ENCODE measurements at regions not wholly inside any gene's neighbourhood (a gene's known extent, or its start where the extent isn't known, plus 50 kb on each side); places are given as distances from the start of the nearest gene placed in this dataset.

- peaks cover 0 to 4% (median 0%) of the 10 kb centered on the region in 5 donors for H3K9me3 ChIP-seq (ENCODE audit: control insufficient read depth in 5 of 5, low read length in 5 of 5)
- H3K36me3 ChIP-seq (ENCODE audit: control insufficient read depth in 5 of 5, insufficient read depth in 5 of 5, low read length in 5 of 5): no peaks in the 10 kb centered on the region
- H3K9ac ChIP-seq (ENCODE audit: low read length in 5 of 5): no peak overlapping the region
- peaks cover 5 to 22% (median 15%) of the 10 kb centered on the region in 5 donors for H3K27me3 ChIP-seq (ENCODE audit: control insufficient read depth in 5 of 5, insufficient read depth in 4 of 5, low read length in 5 of 5)
- peaks cover 0 to 26% (median 0%) of the 10 kb centered on the region in 5 donors for H3K4me1 ChIP-seq (ENCODE audit: control insufficient read depth in 5 of 5, insufficient read depth in 5 of 5, low read length in 5 of 5)
- no peak overlapping the region for H3K4me3 ChIP-seq (ENCODE audit: low read depth in 1 of 5, low read length in 5 of 5)
- H3K27ac ChIP-seq (ENCODE audit: low read depth, low read length): no peak overlapping the region
These were observed 80.7 kb upstream of the CCDC167 start for GRCh38 chr6:37580176-37580955.

- Histone ChIP-seq H3K9ac (ENCODE audit: low read length in 5 of 5) (no peak overlapping the region), H3K27me3 (ENCODE audit: control insufficient read depth in 5 of 5, insufficient read depth in 4 of 5, low read length in 5 of 5) (peaks cover 5 to 15% (median 8%) of the 10 kb centered on the region in 5 donors), H3K27ac (ENCODE audit: low read depth, low read length) (no peak overlapping the region)
These were observed 79.9 kb upstream of the CCDC167 start for GRCh38 chr6:37579444-37580067.

GRCh38 chr6:37578104-37578503 lies 78.4 kb upstream of the CCDC167 start:
- no peak overlapping the region for H3K27ac ChIP-seq (ENCODE audit: low read depth, low read length)
- peaks cover 0 to 4% (median 0%) of the 10 kb centered on the region in 5 donors for H3K9me3 ChIP-seq (ENCODE audit: control insufficient read depth in 5 of 5, low read length in 5 of 5)
- no peaks in the 10 kb centered on the region for H3K36me3 ChIP-seq (ENCODE audit: control insufficient read depth in 5 of 5, insufficient read depth in 5 of 5, low read length in 5 of 5)
- H3K4me1 ChIP-seq (ENCODE audit: control insufficient read depth in 5 of 5, insufficient read depth in 5 of 5, low read length in 5 of 5): peaks cover 0 to 26% (median 0%) of the 10 kb centered on the region in 5 donors
- no peak overlapping the region for H3K4me3 ChIP-seq (ENCODE audit: low read depth in 1 of 5, low read length in 5 of 5)
- no peak overlapping the region for H3K9ac ChIP-seq (ENCODE audit: low read length in 5 of 5)
- H3K27me3 ChIP-seq (ENCODE audit: control insufficient read depth in 5 of 5, insufficient read depth in 4 of 5, low read length in 5 of 5): peaks cover 3 to 11% (median 7%) of the 10 kb centered on the region in 5 donors

More at GRCh38 chr6:37579444-37580067, 79.9 kb upstream of the CCDC167 start:
- Histone ChIP-seq H3K36me3 (ENCODE audit: control insufficient read depth in 5 of 5, insufficient read depth in 5 of 5, low read length in 5 of 5) (no peaks in the 10 kb centered on the region), H3K4me3 (ENCODE audit: low read depth in 1 of 5, low read length in 5 of 5) (no peak overlapping the region), H3K9me3 (ENCODE audit: control insufficient read depth in 5 of 5, low read length in 5 of 5) (peaks cover 0 to 4% (median 0%) of the 10 kb centered on the region in 5 donors), H3K4me1 (ENCODE audit: control insufficient read depth in 5 of 5, insufficient read depth in 5 of 5, low read length in 5 of 5) (peaks cover 0 to 26% (median 0%) of the 10 kb centered on the region in 5 donors)

GRCh38 chr6:37576336-37576737 lies 76.6 kb upstream of the CCDC167 start:
- Histone ChIP-seq H3K4me3 (ENCODE audit: low read depth in 1 of 5, low read length in 5 of 5) (no peak overlapping the region), H3K9ac (ENCODE audit: low read length in 5 of 5) (no peak overlapping the region), H3K36me3 (ENCODE audit: control insufficient read depth in 5 of 5, insufficient read depth in 5 of 5, low read length in 5 of 5) (no peaks in the 10 kb centered on the region), H3K27ac (ENCODE audit: low read depth, low read length) (no peak overlapping the region), H3K27me3 (ENCODE audit: control insufficient read depth in 5 of 5, insufficient read depth in 4 of 5, low read length in 5 of 5) (peaks cover 4 to 9% (median 8%) of the 10 kb centered on the region in 5 donors), H3K4me1 (ENCODE audit: control insufficient read depth in 5 of 5, insufficient read depth in 5 of 5, low read length in 5 of 5) (peaks cover 0 to 19% (median 0%) of the 10 kb centered on the region in 5 donors), H3K9me3 (ENCODE audit: control insufficient read depth in 5 of 5, low read length in 5 of 5) (peaks cover 0 to 4% (median 0%) of the 10 kb centered on the region in 5 donors)

- Histone ChIP-seq H3K36me3 (ENCODE audit: control insufficient read depth in 5 of 5, insufficient read depth in 5 of 5, low read length in 5 of 5) (no peaks in the 10 kb centered on the region), H3K27me3 (ENCODE audit: control insufficient read depth in 5 of 5, insufficient read depth in 4 of 5, low read length in 5 of 5) (peaks cover 10 to 18% (median 14%) of the 10 kb centered on the region in 5 donors)
These were observed 75.5 kb upstream of the CCDC167 start for GRCh38 chr6:37575221-37575620.

GRCh38 chr6:37572334-37572733 lies 72.6 kb upstream of the CCDC167 start:
- Histone ChIP-seq H3K27ac (ENCODE audit: low read depth, low read length) (no peak overlapping the region), H3K4me3 (ENCODE audit: low read depth in 1 of 5, low read length in 5 of 5) (no peak overlapping the region), H3K4me1 (ENCODE audit: control insufficient read depth in 5 of 5, insufficient read depth in 5 of 5, low read length in 5 of 5) (peaks cover 0 to 5% (median 0%) of the 10 kb centered on the region in 5 donors), H3K9ac (ENCODE audit: low read length in 5 of 5) (no peak overlapping the region), H3K27me3 (ENCODE audit: control insufficient read depth in 5 of 5, insufficient read depth in 4 of 5, low read length in 5 of 5) (peaks cover 13 to 22% (median 20%) of the 10 kb centered on the region in 5 donors), H3K36me3 (ENCODE audit: control insufficient read depth in 5 of 5, insufficient read depth in 5 of 5, low read length in 5 of 5) (no peaks in the 10 kb centered on the region), H3K9me3 (ENCODE audit: control insufficient read depth in 5 of 5, low read length in 5 of 5) (no peaks in the 10 kb centered on the region)

More at GRCh38 chr6:37575221-37575620, 75.5 kb upstream of the CCDC167 start:
- Histone ChIP-seq H3K4me3 (ENCODE audit: low read depth in 1 of 5, low read length in 5 of 5) (no peak overlapping the region), H3K9ac (ENCODE audit: low read length in 5 of 5) (no peak overlapping the region), H3K4me1 (ENCODE audit: control insufficient read depth in 5 of 5, insufficient read depth in 5 of 5, low read length in 5 of 5) (peaks cover 0 to 13% (median 0%) of the 10 kb centered on the region in 5 donors), H3K9me3 (ENCODE audit: control insufficient read depth in 5 of 5, low read length in 5 of 5) (peaks cover 0 to 2% (median 0%) of the 10 kb centered on the region in 5 donors), H3K27ac (ENCODE audit: low read depth, low read length) (no peak overlapping the region)

- H3K9ac ChIP-seq (ENCODE audit: low read length in 5 of 5): no peak overlapping the region
- no peak overlapping the region for H3K4me3 ChIP-seq (ENCODE audit: low read depth in 1 of 5, low read length in 5 of 5)
- H3K4me1 ChIP-seq (ENCODE audit: control insufficient read depth in 5 of 5, insufficient read depth in 5 of 5, low read length in 5 of 5): peaks cover 0 to 11% (median 7%) of the 10 kb centered on the region in 5 donors
- H3K36me3 ChIP-seq (ENCODE audit: control insufficient read depth in 5 of 5, insufficient read depth in 5 of 5, low read length in 5 of 5): no peaks in the 10 kb centered on the region
- no peaks in the 10 kb centered on the region for H3K9me3 ChIP-seq (ENCODE audit: control insufficient read depth in 5 of 5, low read length in 5 of 5)
- peaks cover 17 to 32% (median 26%) of the 10 kb centered on the region in 5 donors for H3K27me3 ChIP-seq (ENCODE audit: control insufficient read depth in 5 of 5, insufficient read depth in 4 of 5, low read length in 5 of 5)
- no peak overlapping the region for H3K27ac ChIP-seq (ENCODE audit: low read depth, low read length)
These were observed 70.9 kb upstream of the CCDC167 start for GRCh38 chr6:37570482-37571133.

GRCh38 chr6:37569743-37570481 lies 70.2 kb upstream of the CCDC167 start:
- no peak overlapping the region for H3K4me3 ChIP-seq (ENCODE audit: low read depth in 1 of 5, low read length in 5 of 5)
- H3K27me3 ChIP-seq (ENCODE audit: control insufficient read depth in 5 of 5, insufficient read depth in 4 of 5, low read length in 5 of 5): peaks cover 18 to 39% (median 33%) of the 10 kb centered on the region in 5 donors
- H3K27ac ChIP-seq (ENCODE audit: low read depth, low read length): no peak overlapping the region
- H3K9ac ChIP-seq (ENCODE audit: low read length in 5 of 5): no peak overlapping the region
- no peaks in the 10 kb centered on the region for H3K9me3 ChIP-seq (ENCODE audit: control insufficient read depth in 5 of 5, low read length in 5 of 5)
- peaks cover 0 to 18% (median 8%) of the 10 kb centered on the region in 5 donors for H3K4me1 ChIP-seq (ENCODE audit: control insufficient read depth in 5 of 5, insufficient read depth in 5 of 5, low read length in 5 of 5)
- H3K36me3 ChIP-seq (ENCODE audit: control insufficient read depth in 5 of 5, insufficient read depth in 5 of 5, low read length in 5 of 5): no peaks in the 10 kb centered on the region

GRCh38 chr6:37569317-37569716 lies 69.6 kb upstream of the CCDC167 start:
- Histone ChIP-seq H3K9ac (ENCODE audit: low read length in 5 of 5) (no peak overlapping the region), H3K27ac (ENCODE audit: low read depth, low read length) (no peak overlapping the region), H3K9me3 (ENCODE audit: control insufficient read depth in 5 of 5, low read length in 5 of 5) (no peaks in the 10 kb centered on the region), H3K4me1 (ENCODE audit: control insufficient read depth in 5 of 5, insufficient read depth in 5 of 5, low read length in 5 of 5) (peaks cover 0 to 18% (median 8%) of the 10 kb centered on the region in 5 donors), H3K36me3 (ENCODE audit: control insufficient read depth in 5 of 5, insufficient read depth in 5 of 5, low read length in 5 of 5) (no peaks in the 10 kb centered on the region), H3K27me3 (ENCODE audit: control insufficient read depth in 5 of 5, insufficient read depth in 4 of 5, low read length in 5 of 5) (peaks cover 18 to 45% (median 34%) of the 10 kb centered on the region in 5 donors), H3K4me3 (ENCODE audit: low read depth in 1 of 5, low read length in 5 of 5) (no peak overlapping the region)
